ENCODE measurements at regions not wholly inside any gene's neighbourhood (a gene's known extent, or its start where the extent isn't known, plus 50 kb on each side); places are given as distances from the start of the nearest gene placed in this dataset.

GRCh38 chr18:68316636-68317035, 398.3 kb downstream of the TMX3 start:
- no peak overlapping the region for H3K27ac ChIP-seq
- no peak for TF ChIP-seq ZFX (IDR thresholded peaks at IDR 0.05; ENCODE audit: borderline replicate concordance)
- no peak for TF ChIP-seq CTCF (IDR thresholded peaks at IDR 0.05)

DNA sequence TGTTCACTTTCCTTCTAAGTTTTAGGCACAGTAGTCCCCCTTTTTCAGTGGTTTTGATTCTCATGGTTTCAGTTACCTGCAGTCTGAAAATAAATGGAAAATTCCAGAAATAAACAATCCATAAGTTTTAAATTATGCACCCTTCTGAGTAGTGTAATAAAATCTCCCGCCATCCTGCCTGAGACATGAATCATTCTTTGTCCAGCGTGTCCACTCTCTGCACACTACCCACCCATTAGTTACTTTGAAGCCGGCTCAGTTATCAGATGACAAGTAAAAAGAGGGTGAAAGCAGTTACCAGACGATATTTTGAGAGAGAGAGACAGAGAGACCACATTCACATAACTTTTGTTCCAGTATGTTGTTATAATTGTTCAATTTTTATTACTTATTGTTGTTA, 400.5 kb downstream of the TMX3 start:
- TF ChIP-seq CTCF (IDR thresholded peaks at IDR 0.05) (no peak), ZFX (IDR thresholded peaks at IDR 0.05; ENCODE audit: borderline replicate concordance) (no peak)

DNA sequence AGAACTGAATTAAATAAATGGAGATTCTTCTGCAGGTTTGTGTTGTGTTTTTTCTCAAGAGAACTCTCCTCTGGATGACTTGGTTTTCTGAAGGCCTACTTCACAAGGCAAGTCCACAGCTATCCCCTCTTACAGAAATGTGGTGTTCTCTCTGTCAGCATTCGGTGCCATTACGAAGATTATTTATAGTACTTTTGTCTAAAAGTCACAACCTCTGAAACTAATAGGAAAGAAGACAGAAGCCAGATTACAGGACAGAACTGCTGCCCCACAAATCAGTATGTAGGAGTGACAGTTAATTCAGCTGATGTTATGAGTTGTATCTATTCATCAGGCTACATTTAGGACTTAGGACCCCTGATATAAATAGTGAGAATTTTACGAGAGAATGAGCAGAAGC, 413.5 kb downstream of the TMX3 start:
- no peak for TF ChIP-seq ZFX (IDR thresholded peaks at IDR 0.05; ENCODE audit: borderline replicate concordance)
- TF ChIP-seq CTCF (IDR thresholded peaks at IDR 0.05), result no peak
- no peak overlapping the region for H3K27ac ChIP-seq

More for the DNA sequence above, 400.5 kb downstream of the TMX3 start:
- no peak overlapping the region for H3K27ac ChIP-seq

- no peak overlapping the region for H3K27ac ChIP-seq
- TF ChIP-seq CTCF (IDR thresholded peaks at IDR 0.05), result no peak
These were observed 415.0 kb downstream of the TMX3 start for GRCh38 chr18:68299906-68300305.

- TF ChIP-seq CTCF (IDR thresholded peaks at IDR 0.05), result no peak
- no peak for TF ChIP-seq ZFX (IDR thresholded peaks at IDR 0.05; ENCODE audit: borderline replicate concordance)
- H3K27ac ChIP-seq, result no peak overlapping the region
These were observed 416.6 kb downstream of the TMX3 start for GRCh38 chr18:68298330-68298729.

DNA sequence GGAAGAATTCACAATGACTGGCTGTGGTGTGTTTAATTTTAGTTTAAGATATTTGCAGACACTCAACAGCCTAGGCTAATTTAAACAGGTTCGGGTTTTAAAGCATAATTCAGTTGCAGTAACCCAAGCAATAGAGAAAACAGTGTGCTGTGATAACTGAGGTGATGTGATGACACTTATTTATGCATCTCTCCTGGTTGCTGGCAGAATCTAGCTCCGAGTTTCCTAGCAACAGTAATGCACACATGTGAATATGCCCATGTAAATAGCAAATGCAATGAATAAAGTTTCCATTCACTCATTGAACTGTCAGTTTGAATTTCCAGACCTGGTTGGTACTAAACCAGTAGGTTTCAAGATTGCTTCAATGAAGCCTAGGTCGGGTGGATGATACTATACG, 426.5 kb downstream of the TMX3 start:
- H3K27ac ChIP-seq, result no peak overlapping the region
- TF ChIP-seq CTCF (IDR thresholded peaks at IDR 0.05), result no peak
- TF ChIP-seq ZFX (IDR thresholded peaks at IDR 0.05; ENCODE audit: borderline replicate concordance), result no peak

- TF ChIP-seq ZFX (IDR thresholded peaks at IDR 0.05; ENCODE audit: borderline replicate concordance), result no peak
- no peak for TF ChIP-seq CTCF (IDR thresholded peaks at IDR 0.05)
- no peak overlapping the region for H3K27ac ChIP-seq
These were observed 430.6 kb downstream of the TMX3 start for GRCh38 chr18:68284236-68284780.
